ENCODE measurements at regions not wholly inside any gene's neighbourhood (a gene's known extent, or its start where the extent isn't known, plus 50 kb on each side); places are given as distances from the start of the nearest gene placed in this dataset.

DNA sequence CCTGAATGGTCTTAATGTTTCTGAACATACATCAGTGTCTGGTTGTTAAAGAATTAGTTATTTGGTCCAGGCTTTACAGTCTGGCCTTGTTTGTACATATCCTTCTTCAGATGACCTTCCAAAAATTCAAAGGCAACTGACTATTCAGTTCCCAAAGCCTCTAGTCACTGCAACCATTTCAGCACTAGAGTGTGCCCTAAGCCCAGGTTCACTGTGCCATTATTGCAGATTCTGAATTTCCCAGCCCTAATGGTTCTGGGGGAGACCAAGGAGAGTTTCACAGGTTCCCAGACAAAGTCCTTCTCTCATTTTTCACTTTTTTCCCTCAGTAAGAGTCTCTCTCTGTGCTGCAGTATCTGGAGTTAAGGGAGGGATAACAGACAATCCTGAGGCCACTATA lies 235.8 kb downstream of the TRAM1L1 start:
- H3K4me3 ChIP-seq: no peak overlapping the region
- H3K27me3 ChIP-seq: no peaks in the 10 kb centered on the region
- H3K36me3 ChIP-seq (ENCODE audit: low read depth, missing control alignments): no peaks in the 10 kb centered on the region
- no peak overlapping the region for H3K27ac ChIP-seq
- DNase-seq: no peak
- no peaks in the 10 kb centered on the region for H3K9me3 ChIP-seq
- TF ChIP-seq POLR2A (IDR thresholded peaks at IDR 0.05): no peak
- TF ChIP-seq, protein P1, sequence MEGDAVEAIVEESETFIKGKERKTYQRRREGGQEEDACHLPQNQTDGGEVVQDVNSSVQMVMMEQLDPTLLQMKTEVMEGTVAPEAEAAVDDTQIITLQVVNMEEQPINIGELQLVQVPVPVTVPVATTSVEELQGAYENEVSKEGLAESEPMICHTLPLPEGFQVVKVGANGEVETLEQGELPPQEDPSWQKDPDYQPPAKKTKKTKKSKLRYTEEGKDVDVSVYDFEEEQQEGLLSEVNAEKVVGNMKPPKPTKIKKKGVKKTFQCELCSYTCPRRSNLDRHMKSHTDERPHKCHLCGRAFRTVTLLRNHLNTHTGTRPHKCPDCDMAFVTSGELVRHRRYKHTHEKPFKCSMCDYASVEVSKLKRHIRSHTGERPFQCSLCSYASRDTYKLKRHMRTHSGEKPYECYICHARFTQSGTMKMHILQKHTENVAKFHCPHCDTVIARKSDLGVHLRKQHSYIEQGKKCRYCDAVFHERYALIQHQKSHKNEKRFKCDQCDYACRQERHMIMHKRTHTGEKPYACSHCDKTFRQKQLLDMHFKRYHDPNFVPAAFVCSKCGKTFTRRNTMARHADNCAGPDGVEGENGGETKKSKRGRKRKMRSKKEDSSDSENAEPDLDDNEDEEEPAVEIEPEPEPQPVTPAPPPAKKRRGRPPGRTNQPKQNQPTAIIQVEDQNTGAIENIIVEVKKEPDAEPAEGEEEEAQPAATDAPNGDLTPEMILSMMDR (IDR thresholded peaks at IDR 0.05): no peak
- H3K4me1 ChIP-seq: no peaks in the 10 kb centered on the region
- intact Hi-C loops (cut with DNase I; ENCODE audit: low total_unique reads): no loop called here

DNA sequence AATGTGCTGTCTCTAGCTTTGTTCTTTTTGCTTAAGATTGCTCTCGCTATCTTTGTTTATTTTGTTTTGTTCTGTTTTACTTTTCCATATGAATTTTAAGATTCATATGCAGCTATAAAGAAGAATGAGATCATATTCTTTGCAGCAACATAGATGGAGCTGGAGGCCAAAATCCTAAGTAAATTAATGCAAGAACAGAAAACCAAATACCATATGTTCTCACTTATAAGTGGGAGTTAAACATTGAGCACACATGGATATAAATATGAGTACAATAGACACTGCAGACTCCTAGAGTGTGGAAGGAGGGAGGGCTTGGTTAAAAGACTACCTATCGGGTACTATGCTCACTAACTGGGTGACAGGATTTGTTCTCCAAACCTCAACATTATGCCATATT lies 237.8 kb downstream of the TRAM1L1 start:
- H3K9me3 ChIP-seq: no peaks in the 10 kb centered on the region
- WGBS, 2 donors: 82 to 88% methylated on average over 2 of the region's 2 CpGs
- no peak overlapping the region for H3K27ac ChIP-seq
- H3K4me3 ChIP-seq: no peak overlapping the region
- TF ChIP-seq POLR2A (IDR thresholded peaks at IDR 0.05): no peak
- TF ChIP-seq, protein P1 (IDR thresholded peaks at IDR 0.05): no peak
- H3K36me3 ChIP-seq (ENCODE audit: low read depth, missing control alignments): no peaks in the 10 kb centered on the region
- no peak for DNase-seq
- H3K27me3 ChIP-seq: no peaks in the 10 kb centered on the region
- H3K4me1 ChIP-seq: no peaks in the 10 kb centered on the region
- intact Hi-C loops (cut with DNase I; ENCODE audit: low total_unique reads): no loop called here

DNA sequence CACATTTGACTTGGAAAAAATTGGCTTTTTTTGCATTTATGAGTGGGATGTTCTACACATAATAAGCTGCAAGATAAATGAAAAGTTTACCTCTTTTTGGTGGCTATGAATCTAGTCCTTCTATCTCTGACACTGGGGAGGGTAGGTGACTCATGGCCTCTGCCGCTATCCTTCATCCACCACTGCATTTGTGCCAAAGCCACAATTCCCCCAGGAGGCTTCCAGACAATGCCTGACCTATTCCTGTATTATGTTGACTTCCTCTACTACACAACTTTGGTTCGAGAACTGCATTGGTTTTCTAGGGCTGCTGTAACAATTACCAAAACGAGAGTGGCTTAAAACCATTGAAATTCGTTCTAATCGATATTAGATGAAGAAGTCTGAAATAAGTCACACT lies 245.6 kb downstream of the TRAM1L1 start:
- Histone ChIP-seq H3K27me3 (no peaks in the 10 kb centered on the region), H3K9me3 (no peaks in the 10 kb centered on the region), H3K27ac (no peak overlapping the region), H3K4me3 (no peak overlapping the region), H3K36me3 (ENCODE audit: low read depth, missing control alignments) (no peaks in the 10 kb centered on the region), H3K4me1 (no peaks in the 10 kb centered on the region)
- 81 to 85% methylated on average over 5 of the region's 5 CpGs for WGBS, 2 donors
- DNase-seq: no peak
- intact Hi-C loops (cut with DNase I; ENCODE audit: low total_unique reads): no loop called here
- no peak for TF ChIP-seq POLR2A (IDR thresholded peaks at IDR 0.05)
- TF ChIP-seq, protein P1 (IDR thresholded peaks at IDR 0.05): no peak

DNA sequence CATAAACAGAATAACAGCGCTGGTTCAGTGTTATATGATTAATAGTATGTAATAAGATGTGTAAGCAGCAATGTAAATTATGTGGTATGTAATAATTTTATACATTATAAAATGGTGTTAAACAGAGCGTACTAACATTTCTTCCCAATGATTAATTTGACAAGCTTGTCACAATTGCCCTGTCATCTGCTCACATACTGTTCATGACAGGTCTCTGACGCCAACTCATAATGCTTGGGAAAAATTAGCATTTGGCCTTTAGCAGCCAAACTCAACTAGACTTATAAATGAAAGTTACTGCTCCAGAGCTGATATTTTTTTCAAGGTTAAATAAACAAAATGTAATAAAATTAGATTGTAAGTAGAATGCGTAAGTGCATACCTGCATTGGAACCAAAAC lies 246.8 kb downstream of the TRAM1L1 start:
- intact Hi-C loops (cut with DNase I; ENCODE audit: low total_unique reads): no loop called here
- no peaks in the 10 kb centered on the region for H3K36me3 ChIP-seq (ENCODE audit: low read depth, missing control alignments)
- H3K27me3 ChIP-seq: no peaks in the 10 kb centered on the region
- H3K4me3 ChIP-seq: no peak overlapping the region
- TF ChIP-seq, protein P1 (IDR thresholded peaks at IDR 0.05): no peak
- no peak for TF ChIP-seq POLR2A (IDR thresholded peaks at IDR 0.05)
- H3K27ac ChIP-seq: no peak overlapping the region
- no peaks in the 10 kb centered on the region for H3K4me1 ChIP-seq
- 66 to 67% methylated on average over 4 of the region's 4 CpGs for WGBS, 2 donors
- DNase-seq: no peak
- H3K9me3 ChIP-seq: no peaks in the 10 kb centered on the region

DNA sequence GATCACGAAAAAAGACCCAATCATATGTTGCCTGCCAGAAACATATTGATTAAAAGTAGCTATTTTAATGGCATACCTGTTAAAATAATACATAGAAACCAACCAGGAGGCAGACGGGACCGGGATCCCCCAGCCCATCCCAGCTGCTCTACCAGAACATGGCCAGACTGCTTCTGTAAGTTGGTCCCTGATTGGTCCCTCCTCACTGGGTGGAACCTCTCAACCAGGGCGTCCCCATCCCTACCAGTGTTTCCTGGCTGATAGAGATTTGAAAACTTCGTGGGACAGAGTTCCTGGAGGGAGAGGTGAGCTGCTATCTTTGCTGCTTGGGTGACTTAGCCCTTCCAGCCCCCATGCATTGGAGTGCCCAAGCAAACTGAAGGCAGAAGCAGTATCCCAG lies 256.2 kb downstream of the TRAM1L1 start:
- Histone ChIP-seq H3K27ac (no peak overlapping the region), H3K9me3 (no peaks in the 10 kb centered on the region), H3K4me3 (no peak overlapping the region), H3K4me1 (no peaks in the 10 kb centered on the region), H3K27me3 (no peaks in the 10 kb centered on the region), H3K36me3 (ENCODE audit: low read depth, missing control alignments) (no peaks in the 10 kb centered on the region)
- TF ChIP-seq, protein P1 (IDR thresholded peaks at IDR 0.05): no peak
- no peak for TF ChIP-seq POLR2A (IDR thresholded peaks at IDR 0.05)
- 60 to 74% methylated on average over 5 of the region's 5 CpGs for WGBS, 2 donors
- intact Hi-C loops (cut with DNase I; ENCODE audit: low total_unique reads): no loop called here
- DNase-seq: peak; percentile 28
